ENCODE measurements at regions not wholly inside any gene's neighbourhood (a gene's known extent, or its start where the extent isn't known, plus 50 kb on each side); places are given as distances from the start of the nearest gene placed in this dataset.
"Not testable (repeated sequence)": the region's sequence is repeated elsewhere in the genome, so short reads cannot be mapped to it uniquely, and the experiment has no call there.

- TF ChIP-seq POLR2A (IDR thresholded peaks at IDR 0.05): no peak
- no peak for TF ChIP-seq CTCF (IDR thresholded peaks at IDR 0.05)
- no peak for DNase-seq (ENCODE audit: low spot score in 2 of 2)
- 84 to 86% methylated on average over 1 of the region's 1 CpG for WGBS, 2 donors
- H3K4me3 ChIP-seq (ENCODE audit: low read depth, poor library complexity, severe bottlenecking): no peak overlapping the region
- intact Hi-C loops (cut with DNase I; ENCODE audit: low total_unique reads): no loop called here
Measured at GRCh38 chr4:28296239-28296638, 1435.6 kb downstream of the STIM2 start.

- TF ChIP-seq CTCF (IDR thresholded peaks at IDR 0.05) (no peak), POLR2A (IDR thresholded peaks at IDR 0.05) (no peak)
- intact Hi-C loops (cut with DNase I; ENCODE audit: low total_unique reads): no loop called here
- no peak overlapping the region for H3K4me3 ChIP-seq (ENCODE audit: low read depth, poor library complexity, severe bottlenecking)
- DNase-seq (ENCODE audit: low spot score in 2 of 2): no peak
- WGBS, 2 donors: 77 to 91% methylated on average over 2 of the region's 2 CpGs
Measured at GRCh38 chr4:28310926-28311325, 1450.3 kb downstream of the STIM2 start.

- H3K4me3 ChIP-seq (ENCODE audit: low read depth, poor library complexity, severe bottlenecking); intact Hi-C loops (cut with DNase I; ENCODE audit: low total_unique reads); DNase-seq (ENCODE audit: low spot score in 2 of 2): not testable (repeated sequence)
- WGBS, 2 donors: 82 to 83% methylated on average over 11 of the region's 11 CpGs
Measured at GRCh38 chr4:28312497-28312896, 1451.9 kb downstream of the STIM2 start.

- WGBS, 2 donors: 55 to 61% methylated on average over 2 of the region's 2 CpGs
- TF ChIP-seq CTCF (IDR thresholded peaks at IDR 0.05): no peak
- no peak for TF ChIP-seq POLR2A (IDR thresholded peaks at IDR 0.05)
- no peak overlapping the region for H3K4me3 ChIP-seq (ENCODE audit: low read depth, poor library complexity, severe bottlenecking)
- intact Hi-C loops (cut with DNase I; ENCODE audit: low total_unique reads): no loop called here
- DNase-seq (ENCODE audit: low spot score in 2 of 2): no peak
Measured at GRCh38 chr4:28313729-28314713, 1453.4 kb downstream of the STIM2 start.

GRCh38 chr4:28317221-28317620, 1456.6 kb downstream of the STIM2 start:
- intact Hi-C loops (cut with DNase I; ENCODE audit: low total_unique reads): no loop called here
- WGBS, 2 donors: 73 to 79% methylated on average over 2 of the region's 2 CpGs
- no peak for TF ChIP-seq CTCF (IDR thresholded peaks at IDR 0.05)
- no peak for TF ChIP-seq POLR2A (IDR thresholded peaks at IDR 0.05)
- H3K4me3 ChIP-seq (ENCODE audit: low read depth, poor library complexity, severe bottlenecking): no peak overlapping the region
- no peak for DNase-seq (ENCODE audit: low spot score in 2 of 2)

GRCh38 chr4:28334249-28334648, 1473.6 kb downstream of the STIM2 start:
- H3K4me3 ChIP-seq (ENCODE audit: low read depth, poor library complexity, severe bottlenecking): no peak overlapping the region
- no peak for DNase-seq (ENCODE audit: low spot score in 2 of 2)
- intact Hi-C loops (cut with DNase I; ENCODE audit: low total_unique reads): no loop called here
- 70 to 76% methylated on average over 3 of the region's 3 CpGs for WGBS, 2 donors
- TF ChIP-seq POLR2A (IDR thresholded peaks at IDR 0.05): no peak
- TF ChIP-seq CTCF (IDR thresholded peaks at IDR 0.05): no peak

Measured in lower leg skin (tissue), 4 donors.